ENCODE measurements at regions not wholly inside any gene's neighbourhood (a gene's known extent, or its start where the extent isn't known, plus 50 kb on each side); places are given as distances from the start of the nearest gene placed in this dataset.

DNA sequence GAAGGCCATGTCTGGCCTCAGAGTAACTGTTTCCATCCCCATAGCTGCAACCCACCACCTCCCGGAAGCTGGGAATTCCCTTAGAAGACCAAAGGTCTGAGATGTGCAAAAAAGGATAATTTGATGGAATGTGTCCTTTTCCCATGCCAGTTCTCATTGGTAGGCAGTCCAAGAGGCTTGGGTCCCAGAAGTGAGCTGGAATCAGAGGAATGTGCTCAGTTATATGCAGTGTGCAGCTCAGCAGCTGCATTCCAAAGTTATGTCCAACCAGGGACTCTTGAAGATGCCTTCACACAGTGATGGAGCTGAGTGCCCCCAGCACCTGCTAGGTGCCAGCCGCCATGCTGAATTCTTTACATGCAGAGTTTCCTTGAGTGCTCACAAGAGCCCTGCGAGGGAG lies 583.9 kb upstream of the TBX3 start:
- no peaks in the 10 kb centered on the region for H3K36me3 ChIP-seq (ENCODE audit: control insufficient read depth, insufficient read depth, low read length)
- H3K4me3 ChIP-seq (ENCODE audit: low read depth, low read length), result no peak overlapping the region
- TF ChIP-seq, protein P1, sequence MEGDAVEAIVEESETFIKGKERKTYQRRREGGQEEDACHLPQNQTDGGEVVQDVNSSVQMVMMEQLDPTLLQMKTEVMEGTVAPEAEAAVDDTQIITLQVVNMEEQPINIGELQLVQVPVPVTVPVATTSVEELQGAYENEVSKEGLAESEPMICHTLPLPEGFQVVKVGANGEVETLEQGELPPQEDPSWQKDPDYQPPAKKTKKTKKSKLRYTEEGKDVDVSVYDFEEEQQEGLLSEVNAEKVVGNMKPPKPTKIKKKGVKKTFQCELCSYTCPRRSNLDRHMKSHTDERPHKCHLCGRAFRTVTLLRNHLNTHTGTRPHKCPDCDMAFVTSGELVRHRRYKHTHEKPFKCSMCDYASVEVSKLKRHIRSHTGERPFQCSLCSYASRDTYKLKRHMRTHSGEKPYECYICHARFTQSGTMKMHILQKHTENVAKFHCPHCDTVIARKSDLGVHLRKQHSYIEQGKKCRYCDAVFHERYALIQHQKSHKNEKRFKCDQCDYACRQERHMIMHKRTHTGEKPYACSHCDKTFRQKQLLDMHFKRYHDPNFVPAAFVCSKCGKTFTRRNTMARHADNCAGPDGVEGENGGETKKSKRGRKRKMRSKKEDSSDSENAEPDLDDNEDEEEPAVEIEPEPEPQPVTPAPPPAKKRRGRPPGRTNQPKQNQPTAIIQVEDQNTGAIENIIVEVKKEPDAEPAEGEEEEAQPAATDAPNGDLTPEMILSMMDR (IDR thresholded peaks at IDR 0.05; ENCODE audit: insufficient read depth, low read length, poor library complexity, severe bottlenecking), result no peak
- H3K27me3 ChIP-seq (ENCODE audit: control insufficient read depth, insufficient read depth, low read length), result no peaks in the 10 kb centered on the region
- no peak for DNase-seq (ENCODE audit: low read depth)

DNA sequence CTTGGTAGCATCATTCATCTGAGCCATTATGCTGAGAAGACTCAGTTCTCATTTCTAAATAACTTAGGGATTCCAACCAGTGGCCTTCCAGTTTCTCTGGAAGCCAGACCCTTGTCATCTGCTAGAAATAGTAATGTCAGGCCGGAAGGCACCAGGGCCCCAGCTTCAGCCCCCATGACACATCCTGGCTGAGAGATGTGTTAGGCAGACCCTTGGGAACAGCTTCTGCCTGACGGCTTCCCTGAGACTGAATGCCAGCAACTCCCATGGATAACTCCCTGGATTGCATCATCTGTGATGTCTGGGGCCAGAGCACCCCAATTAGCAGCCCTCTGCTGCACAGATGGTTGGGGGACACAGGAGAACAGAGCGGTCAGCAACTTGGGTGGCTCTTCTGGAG lies 583.5 kb upstream of the TBX3 start:
- no peak for DNase-seq (ENCODE audit: low read depth)
- no peak overlapping the region for H3K4me3 ChIP-seq (ENCODE audit: low read depth, low read length)

DNA sequence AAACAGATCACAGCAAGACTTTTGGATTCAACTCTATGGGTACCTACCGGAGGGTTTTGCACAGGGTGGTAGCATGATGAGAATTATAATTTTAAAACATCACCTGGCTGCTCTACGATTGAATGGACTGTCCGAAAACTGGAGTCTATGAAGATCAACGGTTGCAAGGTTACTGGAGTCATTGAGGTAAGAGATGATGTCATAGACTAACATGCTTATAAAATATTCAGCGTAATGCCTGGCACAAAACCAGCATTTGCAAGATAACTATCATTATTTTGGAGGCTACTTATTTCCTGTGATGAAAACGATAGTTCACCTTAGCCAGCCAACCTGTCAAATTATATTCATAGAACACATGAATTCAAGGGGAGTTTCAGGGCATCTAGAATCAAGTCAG lies 580.6 kb upstream of the TBX3 start:
- no peak for DNase-seq (ENCODE audit: low read depth)
- Histone ChIP-seq H3K27me3 (ENCODE audit: control insufficient read depth, insufficient read depth, low read length) (no peaks in the 10 kb centered on the region), H3K4me3 (ENCODE audit: low read depth, low read length) (no peak overlapping the region), H3K36me3 (ENCODE audit: control insufficient read depth, insufficient read depth, low read length) (no peaks in the 10 kb centered on the region)
- TF ChIP-seq, protein P1 (IDR thresholded peaks at IDR 0.05; ENCODE audit: insufficient read depth, low read length, poor library complexity, severe bottlenecking), result no peak

More for the DNA sequence above, 583.5 kb upstream of the TBX3 start:
- TF ChIP-seq, protein P1 (IDR thresholded peaks at IDR 0.05; ENCODE audit: insufficient read depth, low read length, poor library complexity, severe bottlenecking), result no peak
- H3K36me3 ChIP-seq (ENCODE audit: control insufficient read depth, insufficient read depth, low read length), result no peaks in the 10 kb centered on the region
- no peaks in the 10 kb centered on the region for H3K27me3 ChIP-seq (ENCODE audit: control insufficient read depth, insufficient read depth, low read length)

DNA sequence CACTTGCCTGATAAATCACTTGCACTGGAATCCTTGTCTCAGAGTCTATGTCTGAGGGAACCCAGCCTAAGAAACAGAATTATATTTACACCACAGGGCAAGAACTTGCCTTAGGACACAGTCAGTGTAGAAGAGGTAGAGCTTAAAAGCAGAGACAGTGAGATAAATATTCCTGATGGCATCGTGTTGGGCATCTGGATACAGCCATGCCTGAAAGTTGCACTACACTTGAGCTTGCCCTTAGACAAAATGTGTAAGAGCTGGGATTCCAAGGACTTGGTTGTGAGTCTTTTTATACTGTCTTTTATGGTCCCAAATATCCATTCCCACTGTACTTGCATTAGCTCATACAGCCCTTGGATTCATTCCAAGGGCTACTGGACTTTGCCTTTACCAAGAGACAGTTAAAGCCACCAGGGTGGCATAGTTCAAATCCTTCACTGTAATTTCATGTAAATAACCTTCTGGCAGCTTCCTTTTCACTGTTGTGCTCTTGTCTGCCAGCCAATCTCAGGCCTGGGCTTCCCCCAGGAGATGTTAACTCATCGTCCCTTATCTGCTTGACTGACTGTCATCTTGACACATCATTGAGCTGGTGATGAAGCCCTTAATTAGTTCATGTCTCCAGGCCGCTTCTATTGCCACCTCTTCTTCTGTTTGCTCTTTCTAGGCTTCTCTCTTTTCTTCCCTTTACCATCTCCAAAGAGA lies 577.9 kb upstream of the TBX3 start:
- TF ChIP-seq, protein P1 (IDR thresholded peaks at IDR 0.05; ENCODE audit: insufficient read depth, low read length, poor library complexity, severe bottlenecking), result no peak
- no peaks in the 10 kb centered on the region for H3K27me3 ChIP-seq (ENCODE audit: control insufficient read depth, insufficient read depth, low read length)
- no peaks in the 10 kb centered on the region for H3K36me3 ChIP-seq (ENCODE audit: control insufficient read depth, insufficient read depth, low read length)
- H3K4me3 ChIP-seq (ENCODE audit: low read depth, low read length), result no peak overlapping the region
- DNase-seq (ENCODE audit: low read depth), result no peak

DNA sequence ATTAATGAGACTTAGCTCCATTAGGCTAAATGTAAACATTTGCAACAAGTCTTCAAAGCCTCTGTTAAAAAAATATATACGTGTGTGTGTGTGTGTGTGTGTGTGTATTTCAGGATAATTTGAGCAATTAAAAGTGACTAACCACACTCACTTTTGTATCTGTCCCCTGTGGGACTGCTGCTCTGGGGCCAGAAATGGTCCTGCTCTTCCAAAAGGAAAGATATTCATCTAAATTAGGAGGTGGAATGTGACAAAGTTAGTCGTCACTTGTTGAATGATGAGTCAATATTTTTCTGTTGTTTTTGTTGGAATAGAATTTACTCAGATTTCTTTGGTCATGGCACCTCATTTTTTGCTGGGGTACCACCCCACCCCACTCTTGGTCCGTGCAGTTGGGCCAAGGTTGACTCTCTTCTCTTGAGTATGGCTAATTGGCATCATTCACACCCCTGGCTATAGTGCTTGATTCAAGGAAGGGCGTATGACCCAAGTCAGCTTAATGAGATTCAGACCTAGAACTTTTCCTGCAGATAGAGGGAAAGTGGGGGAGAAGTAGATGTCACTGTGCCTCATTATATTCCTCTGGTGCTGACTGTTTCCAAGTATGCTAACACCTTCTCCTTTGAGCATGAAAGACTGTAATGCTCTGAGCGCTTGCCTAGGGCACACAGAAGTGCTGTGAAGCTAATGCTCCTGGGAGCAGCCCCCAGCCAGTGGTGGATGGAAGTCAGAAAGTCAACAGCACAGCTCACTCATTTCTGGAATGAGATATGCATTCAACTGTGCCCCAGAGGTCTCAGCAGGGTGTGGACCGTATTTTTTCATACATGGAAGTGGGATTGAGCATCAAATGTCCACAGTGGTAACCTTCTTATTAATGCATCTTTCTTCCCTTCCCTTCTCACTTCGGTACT lies 577.0 kb upstream of the TBX3 start:
- no peak for DNase-seq (ENCODE audit: low read depth)
- Histone ChIP-seq H3K36me3 (ENCODE audit: control insufficient read depth, insufficient read depth, low read length) (no peaks in the 10 kb centered on the region), H3K27me3 (ENCODE audit: control insufficient read depth, insufficient read depth, low read length) (no peaks in the 10 kb centered on the region), H3K4me3 (ENCODE audit: low read depth, low read length) (no peak overlapping the region)
- TF ChIP-seq, protein P1 (IDR thresholded peaks at IDR 0.05; ENCODE audit: insufficient read depth, low read length, poor library complexity, severe bottlenecking), result no peak

Data from kidney epithelial cell (primary cell).